ENCODE measurements at regions not wholly inside any gene's neighbourhood (a gene's known extent, or its start where the extent isn't known, plus 50 kb on each side); places are given as distances from the start of the nearest gene placed in this dataset.
A peak's percentile ranks its signal among the peaks of the same experiment; 100 is the strongest.
"Not testable (repeated sequence)": the region's sequence is repeated elsewhere in the genome, so short reads cannot be mapped to it uniquely, and the experiment has no call there.

DNA sequence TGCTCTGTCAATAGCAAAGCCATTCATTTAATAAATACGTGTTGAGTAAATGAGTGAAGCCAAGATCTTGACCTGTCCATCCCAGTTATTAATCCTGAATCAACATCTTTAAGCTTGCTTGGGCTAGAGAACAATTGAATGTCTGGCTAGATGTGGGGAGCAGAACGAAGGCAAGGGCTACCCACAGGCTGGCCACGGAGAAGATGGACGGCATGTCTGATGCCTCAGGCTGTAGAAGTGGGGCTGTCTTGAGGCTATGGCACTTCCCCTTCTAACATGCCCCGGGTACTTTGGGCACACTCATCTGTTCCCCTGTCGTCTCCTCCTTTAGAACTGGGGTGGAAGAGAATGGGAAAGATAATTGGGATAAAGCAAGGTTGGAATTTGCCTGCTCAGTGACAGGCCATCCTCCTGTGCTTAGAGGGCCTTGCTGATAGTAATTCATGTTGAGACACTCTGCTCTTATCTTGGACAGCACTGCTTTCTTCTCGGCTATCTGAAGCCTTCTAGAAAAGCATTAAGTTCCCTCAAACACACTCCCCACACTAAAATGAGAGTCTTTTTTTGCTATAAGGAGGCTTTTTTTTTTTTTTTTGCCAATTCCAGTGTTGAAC, 225.7 kb downstream of the MREG start:
- intact Hi-C loops (cut with DNase I), result no loop called here
- peaks cover 0 to 2% of the 10 kb centered on the region in 2 donors for H3K4me1 ChIP-seq
- no peak overlapping the region for H3K4me3 ChIP-seq
- no peaks in the 10 kb centered on the region for H3K27me3 ChIP-seq
- no peak for TF ChIP-seq CTCF (IDR thresholded peaks at IDR 0.05)
- no peaks in the 10 kb centered on the region for H3K9me3 ChIP-seq
- DNase-seq (ENCODE audit: low spot score in 2 of 2), result no peak
- no peaks in the 10 kb centered on the region for H3K36me3 ChIP-seq
- no peak overlapping the region for H3K27ac ChIP-seq

DNA sequence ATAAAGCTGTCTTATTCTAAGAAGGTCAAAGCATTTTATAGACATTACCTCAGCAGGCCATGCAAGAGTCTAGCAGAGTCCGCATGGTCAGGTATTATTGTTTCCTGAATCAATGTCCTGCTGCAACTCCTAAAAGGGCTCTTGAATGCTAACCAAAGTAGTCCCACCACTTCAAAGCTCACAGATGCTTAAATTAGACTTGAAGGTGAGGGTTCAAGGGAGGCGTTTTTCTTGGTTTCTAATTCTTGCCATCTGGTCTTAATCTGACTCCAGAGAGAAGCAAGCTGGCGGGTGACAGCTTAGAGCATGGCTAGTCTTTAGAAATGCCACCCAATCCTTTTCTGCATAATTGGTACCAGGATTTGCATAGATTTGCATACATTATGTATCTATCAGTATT, 226.3 kb downstream of the MREG start:
- TF ChIP-seq CTCF (IDR thresholded peaks at IDR 0.05), result no peak
- intact Hi-C loops (cut with DNase I), result no loop called here
- Histone ChIP-seq H3K4me1 (peaks cover 0 to 2% of the 10 kb centered on the region in 2 donors), H3K27me3 (no peaks in the 10 kb centered on the region), H3K27ac (no peak overlapping the region), H3K4me3 (no peak overlapping the region), H3K9me3 (no peaks in the 10 kb centered on the region), H3K36me3 (no peaks in the 10 kb centered on the region)
- no peak for DNase-seq (ENCODE audit: low spot score in 2 of 2)

DNA sequence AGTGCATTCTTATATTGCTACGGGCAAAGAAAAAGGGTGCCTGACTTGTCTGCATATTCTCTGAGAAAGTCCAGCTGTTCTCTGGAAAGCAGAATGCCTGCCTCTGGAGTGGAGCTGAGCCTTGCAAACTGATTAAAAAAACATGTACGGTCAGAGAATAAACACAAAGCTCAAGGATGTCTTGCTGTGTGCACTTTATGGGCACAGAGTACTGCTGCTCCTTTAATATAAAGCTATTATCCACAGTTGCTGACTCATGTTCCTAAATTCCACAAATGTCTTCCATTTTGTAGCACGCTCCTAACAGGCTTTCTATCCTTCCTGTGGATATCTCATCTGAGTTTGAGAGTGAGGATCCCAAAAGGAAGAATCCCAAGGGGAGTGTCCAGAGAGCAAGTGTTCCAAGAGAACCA, 229.0 kb downstream of the MREG start:
- Histone ChIP-seq H3K4me1 (peaks cover 0 to 6% of the 10 kb centered on the region in 2 donors), H3K9me3 (no peaks in the 10 kb centered on the region), H3K36me3 (no peaks in the 10 kb centered on the region), H3K27ac (peak overlapping the region; percentile 1 to 44), H3K4me3 (no peak overlapping the region), H3K27me3 (no peaks in the 10 kb centered on the region)
- intact Hi-C loops (cut with DNase I), result no loop called here
- TF ChIP-seq CTCF (IDR thresholded peaks at IDR 0.05), result no peak
- DNase-seq (ENCODE audit: low spot score in 2 of 2), result no peak

- DNase-seq (ENCODE audit: low spot score in 2 of 2); H3K4me3 ChIP-seq; intact Hi-C loops (cut with DNase I); H3K4me1 ChIP-seq; H3K27me3 ChIP-seq; H3K9me3 ChIP-seq; H3K36me3 ChIP-seq: not testable (repeated sequence)
- peak overlapping the region in 1 of 2 donors; percentile 13 for H3K27ac ChIP-seq
These were observed 229.7 kb downstream of the MREG start for GRCh38 chr2:215783640-215784039.

- DNase-seq (ENCODE audit: low spot score in 2 of 2), result no peak
- H3K4me1 ChIP-seq, result peaks cover 0 to 6% of the 10 kb centered on the region in 2 donors
These were observed 230.4 kb downstream of the MREG start for GRCh38 chr2:215782965-215783364.

DNA sequence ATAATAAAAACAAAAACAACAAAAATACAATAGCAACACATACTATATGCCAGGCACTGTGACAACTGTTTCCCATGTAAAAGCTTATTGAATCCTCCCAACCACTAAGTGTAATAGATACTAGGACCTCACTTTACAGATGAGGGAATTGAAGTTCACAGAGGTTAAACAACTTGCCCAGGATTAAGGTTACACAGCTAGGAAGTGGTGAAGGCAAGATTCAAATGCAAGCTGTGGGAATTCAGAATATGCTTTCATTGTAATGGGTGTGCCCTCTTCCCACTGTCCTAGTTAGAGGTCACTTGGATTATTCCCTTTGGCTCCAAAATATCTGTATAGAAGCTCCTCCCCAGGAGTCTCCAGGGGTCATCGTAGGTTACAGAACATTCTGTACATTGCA, 231.1 kb downstream of the MREG start:
- no peak for DNase-seq (ENCODE audit: low spot score in 2 of 2)
- TF ChIP-seq CTCF (IDR thresholded peaks at IDR 0.05), result no peak
- Histone ChIP-seq H3K27ac (no peak overlapping the region), H3K27me3 (no peaks in the 10 kb centered on the region), H3K4me3 (no peak overlapping the region), H3K36me3 (no peaks in the 10 kb centered on the region), H3K4me1 (peaks cover 0 to 6% of the 10 kb centered on the region in 2 donors), H3K9me3 (no peaks in the 10 kb centered on the region)
- intact Hi-C loops (cut with DNase I), result no loop called here

More at GRCh38 chr2:215782965-215783364, 230.4 kb downstream of the MREG start:
- TF ChIP-seq CTCF (IDR thresholded peaks at IDR 0.05), result no peak
- Histone ChIP-seq H3K36me3 (no peaks in the 10 kb centered on the region), H3K4me3 (no peak overlapping the region), H3K27ac (no peak overlapping the region), H3K9me3 (no peaks in the 10 kb centered on the region), H3K27me3 (no peaks in the 10 kb centered on the region)
- intact Hi-C loops (cut with DNase I), result no loop called here

Measured in ascending aorta (tissue), 2 donors.